Retina (tissue), 1 donor: ENCODE measurements at regions not wholly inside any gene's neighbourhood (a gene's known extent, or its start where the extent isn't known, plus 50 kb on each side); places are given as distances from the start of the nearest gene placed in this dataset.
"Not testable (repeated sequence)": the region's sequence is repeated elsewhere in the genome, so short reads cannot be mapped to it uniquely, and the experiment has no call there.

Experiments
- DNase-seq: peaks from one replicate; pipeline ENCODE4 v3.0.0-alpha.2; 2016

DNA sequence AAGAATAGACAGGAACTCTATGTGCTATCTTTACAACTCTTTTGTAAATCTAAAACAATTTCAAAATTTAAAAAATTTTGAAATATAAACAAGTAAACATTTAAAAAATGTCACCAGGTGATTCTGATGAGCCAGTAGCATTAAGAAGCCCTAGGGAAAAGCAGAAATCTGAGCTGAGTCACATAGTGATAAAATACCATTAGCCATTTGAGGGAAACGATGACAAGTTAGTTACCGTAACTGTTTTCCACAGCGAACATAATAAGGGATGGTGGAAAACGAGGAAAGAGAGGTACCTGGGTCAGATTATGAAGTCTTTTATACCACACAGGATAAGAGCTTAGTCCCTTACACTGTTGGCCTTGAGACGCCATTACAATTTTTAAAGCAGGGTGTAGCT, 55.5 kb downstream of the PRR15 start:
- no peak for DNase-seq

- no peak for DNase-seq
Observed at GRCh38 chr7:29619848-29620555, 56.4 kb downstream of the PRR15 start.

- no peak for DNase-seq
Observed at GRCh38 chr7:29620556-29620930, 56.9 kb downstream of the PRR15 start.

- no peak for DNase-seq
Observed at GRCh38 chr7:29622335-29623265, 59.0 kb downstream of the PRR15 start.

- DNase-seq = no peak
Observed at GRCh38 chr7:29623973-29624372, 60.3 kb downstream of the PRR15 start.

DNA sequence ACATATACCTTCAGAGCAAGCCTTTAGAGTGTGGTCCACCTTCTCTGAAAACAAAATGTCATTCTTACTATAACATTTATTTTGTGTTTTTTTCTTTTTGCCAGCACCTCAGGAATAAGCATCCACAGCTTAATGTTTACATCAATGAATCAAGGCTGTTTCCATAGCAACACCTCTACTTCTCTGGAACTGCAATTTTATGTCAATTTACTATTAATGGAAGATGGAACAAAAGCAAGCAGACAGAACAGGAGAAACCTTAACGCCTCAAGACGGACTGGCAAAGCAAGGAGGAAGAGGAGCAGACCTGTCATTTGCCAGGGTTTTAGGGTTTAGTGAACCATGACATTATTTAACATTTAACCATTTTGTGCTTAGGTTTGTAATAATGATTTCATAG, 63.1 kb downstream of the PRR15 start:
- DNase-seq = no peak

GRCh38 chr7:29627631-29628030, 64.0 kb downstream of the PRR15 start:
- no peak for DNase-seq

- DNase-seq = no peak
Observed at GRCh38 chr7:29629507-29629906, 65.9 kb downstream of the PRR15 start.

GRCh38 chr7:29635067-29636008, 71.7 kb downstream of the PRR15 start:
- not testable (repeated sequence) for DNase-seq

DNA sequence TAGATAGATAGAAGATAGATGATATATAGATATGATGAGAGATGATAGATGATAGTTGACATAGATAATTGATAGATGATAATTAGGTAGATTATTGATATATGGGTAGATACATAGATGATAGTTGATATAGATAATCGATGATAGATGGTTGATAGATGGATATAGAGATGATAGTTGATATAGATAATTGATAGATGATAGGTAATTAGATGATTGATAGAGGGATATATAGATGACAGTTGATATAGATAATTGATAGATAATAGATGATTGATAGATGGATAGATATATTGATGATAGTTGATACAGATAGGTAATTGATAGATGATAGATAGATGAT, 72.3 kb downstream of the PRR15 start:
- no peak for DNase-seq

DNA sequence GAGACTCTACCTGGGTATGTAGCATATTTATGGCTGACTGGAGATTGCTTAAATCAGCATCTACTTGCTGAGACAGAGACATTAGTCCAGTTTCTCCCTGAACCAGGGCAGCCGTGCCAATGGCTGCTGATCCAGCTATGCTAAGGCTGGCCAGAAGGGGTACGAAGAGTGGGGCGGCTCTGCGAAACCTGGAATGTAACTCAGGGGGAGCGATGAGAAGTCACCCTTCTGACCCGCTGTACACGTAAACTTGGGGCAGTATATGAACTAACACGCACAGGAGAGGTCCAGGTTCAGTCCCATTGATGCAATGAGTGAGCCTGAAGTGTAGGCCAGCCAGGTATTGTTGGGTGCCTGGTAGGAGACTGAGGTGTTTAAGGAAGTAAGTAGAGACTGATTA, 73.7 kb downstream of the PRR15 start:
- no peak for DNase-seq

- DNase-seq = not testable (repeated sequence)
Observed at GRCh38 chr7:29638841-29639240, 75.2 kb downstream of the PRR15 start.

DNA sequence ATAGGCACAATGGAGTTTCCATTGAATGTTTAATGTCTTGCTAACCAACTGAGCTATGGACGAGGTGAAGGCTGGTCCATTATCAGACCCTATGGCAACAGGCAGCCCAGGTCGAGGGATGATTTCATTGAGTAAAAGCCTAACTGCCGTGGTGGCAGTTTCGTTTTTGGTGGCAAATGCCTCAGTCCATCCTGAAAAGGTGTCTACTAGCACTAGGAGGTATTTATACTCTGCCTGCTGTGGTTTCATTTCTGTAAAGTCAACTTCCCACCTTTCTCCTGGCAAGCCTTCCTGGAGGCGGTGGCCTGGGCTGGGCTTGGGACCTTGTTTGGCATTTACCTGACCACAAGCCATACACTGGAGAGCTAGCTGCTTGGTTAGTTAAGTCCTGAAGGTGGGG, 75.8 kb downstream of the PRR15 start:
- DNase-seq = no peak

DNA sequence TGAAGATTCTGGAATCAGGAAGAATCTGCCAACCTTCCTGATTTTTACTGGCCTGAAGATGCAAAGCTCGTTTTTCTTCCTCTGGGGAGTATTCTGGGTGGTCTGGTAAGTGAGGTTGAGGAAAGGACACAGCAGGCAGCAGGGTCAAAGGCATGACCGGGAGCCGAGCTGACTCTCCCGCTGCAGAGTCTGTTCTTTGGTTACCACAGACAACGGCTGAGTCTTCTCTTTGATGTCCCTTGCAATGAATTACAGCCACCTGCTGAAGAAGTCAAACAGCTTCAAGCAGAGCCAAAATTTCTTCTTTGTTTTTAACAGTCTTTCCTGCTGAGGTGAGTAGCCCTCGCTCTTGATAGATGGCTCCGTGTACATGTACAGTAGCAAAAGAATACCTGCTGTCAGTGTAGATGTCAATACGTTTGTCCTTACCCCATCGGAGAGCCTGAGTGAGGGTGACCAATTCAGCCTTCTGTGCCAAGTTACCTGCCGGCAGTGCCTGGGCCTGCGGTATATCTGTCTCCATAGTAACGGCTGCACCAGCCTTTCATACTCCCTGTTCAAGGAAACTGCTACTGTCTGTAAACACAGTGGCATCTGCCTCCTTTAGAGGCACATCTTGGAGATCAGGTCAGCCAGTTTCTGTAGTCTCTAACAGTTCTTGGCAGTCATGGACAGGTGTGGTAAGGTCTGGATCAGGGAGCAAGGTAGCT, 76.4 kb downstream of the PRR15 start:
- DNase-seq = no peak

- DNase-seq = no peak
Observed at GRCh38 chr7:29641651-29642050, 78.0 kb downstream of the PRR15 start.

- no peak for DNase-seq
Observed at GRCh38 chr7:29642494-29643155, 79.0 kb downstream of the PRR15 start.

DNA sequence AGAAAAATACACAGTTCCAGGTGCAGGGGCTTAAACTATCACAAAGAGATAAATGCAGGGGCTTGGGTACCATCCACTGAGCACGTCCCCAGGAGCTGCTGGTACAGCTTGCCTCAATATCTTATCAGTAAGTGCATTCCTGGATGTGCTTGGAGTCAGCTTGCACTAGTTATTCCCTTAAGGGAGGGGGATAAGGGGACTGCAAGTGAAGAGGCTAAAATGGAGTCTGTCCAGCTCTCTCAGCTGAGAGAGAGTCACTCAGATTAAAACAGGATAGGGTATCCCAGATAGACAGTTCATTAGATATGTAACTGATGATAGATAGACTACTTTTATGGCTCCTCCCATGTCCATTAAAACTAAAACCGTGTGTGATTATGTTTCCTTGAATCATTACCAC, 82.5 kb downstream of the PRR15 start:
- not testable (repeated sequence) for DNase-seq

DNA sequence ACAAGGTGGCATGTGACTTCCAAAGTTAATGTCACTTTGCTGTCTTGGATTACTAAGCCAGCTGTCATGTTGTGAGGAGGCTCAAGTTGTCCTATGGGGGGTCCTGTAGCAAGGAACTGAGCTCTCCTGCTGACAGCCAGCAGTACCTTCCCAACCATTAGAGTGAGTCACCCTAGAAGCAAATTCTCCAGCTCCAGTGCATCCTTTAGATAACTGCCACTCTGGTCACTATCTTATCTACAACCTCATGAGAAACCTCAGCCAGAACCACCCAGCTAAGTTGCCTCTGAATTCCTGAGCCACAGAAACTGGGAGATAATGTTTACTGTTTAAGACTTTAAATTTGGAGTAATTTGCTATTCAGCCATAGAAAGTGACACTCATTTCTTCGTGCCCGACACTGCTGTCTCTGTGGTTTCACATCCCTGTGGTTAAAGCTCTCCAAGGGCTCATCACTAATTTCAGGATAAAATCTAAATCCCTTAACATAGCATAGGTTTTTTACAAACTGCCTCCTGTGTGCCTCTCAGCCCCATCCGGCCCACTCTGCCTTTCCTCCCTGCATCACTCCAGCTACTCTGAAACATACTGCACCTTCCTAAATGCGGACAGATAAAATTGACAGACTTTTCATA, 83.5 kb downstream of the PRR15 start:
- no peak for DNase-seq

- not testable (repeated sequence) for DNase-seq
Observed at GRCh38 chr7:29647691-29648210, 84.1 kb downstream of the PRR15 start.

DNA sequence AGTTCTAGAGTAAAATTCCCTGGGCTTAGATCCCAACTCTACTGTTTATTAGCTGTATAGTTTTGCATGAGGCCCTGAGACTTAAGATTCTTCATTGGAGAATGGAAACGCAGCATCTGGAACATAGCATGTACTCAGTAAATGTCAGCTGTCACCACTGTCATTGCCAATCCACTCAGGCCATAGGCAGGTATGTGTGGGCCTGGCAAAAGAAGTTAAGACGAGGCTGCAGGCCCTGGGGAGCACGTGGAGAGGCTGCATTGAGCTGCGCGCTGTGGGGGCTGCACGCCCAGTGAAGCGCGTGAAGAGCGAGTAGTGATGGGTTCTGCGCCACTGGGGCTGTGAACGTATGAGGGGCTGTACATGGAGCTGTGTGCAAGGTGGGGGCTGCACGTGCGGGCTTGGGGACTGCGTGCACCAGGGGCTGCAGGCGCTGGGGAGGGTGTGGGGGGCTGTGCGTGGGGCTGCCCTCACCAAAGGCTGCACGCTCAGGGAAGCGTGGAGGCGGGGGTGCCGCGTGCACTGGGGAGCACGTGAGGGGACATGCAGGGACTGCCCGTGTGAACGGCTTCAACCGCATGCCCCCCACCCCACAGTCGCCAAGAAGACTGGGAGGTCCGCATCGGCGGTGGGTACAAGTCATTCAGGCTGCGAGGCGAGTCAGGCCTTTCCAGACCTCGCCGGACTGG, 85.5 kb downstream of the PRR15 start:
- DNase-seq = no peak

DNA sequence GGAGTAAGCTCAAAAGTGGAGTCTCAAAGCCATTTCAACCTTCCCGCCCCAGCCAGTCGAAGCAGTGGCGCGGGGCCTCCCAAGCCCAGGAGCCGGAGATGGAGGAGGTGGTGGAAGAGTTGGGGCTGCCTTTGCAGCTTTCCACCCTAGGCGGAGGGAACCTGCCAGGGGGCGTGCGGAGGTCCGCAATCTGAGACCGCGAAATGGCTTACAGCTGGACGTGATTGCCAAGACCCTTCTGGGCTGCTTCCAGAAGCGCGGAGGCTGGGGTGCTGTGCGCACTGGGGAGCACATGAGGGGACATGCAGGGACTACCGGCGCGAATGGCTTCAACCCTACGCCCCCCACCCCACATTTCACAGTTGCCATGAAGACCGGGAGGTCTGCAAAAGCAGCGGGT, 86.2 kb downstream of the PRR15 start:
- no peak for DNase-seq
